PC-3 (cell line): ENCODE measurements at regions not wholly inside any gene's neighbourhood (a gene's known extent, or its start where the extent isn't known, plus 50 kb on each side); places are given as distances from the start of the nearest gene placed in this dataset.

Experiments used
- ATAC-seq: fragments of 200-7000 bp; cut with Tn5 transposase; 2 replicates; pipeline ENCODE4 v1.9.1; 2020; ENCODE audit warnings: mild to moderate bottlenecking, moderate library complexity
- BruUV-seq: library from RNA; stranded (reverse); fragments of 400-500 nt; replicated peaks from 2 replicates; lab custom pipeline; 2021; lab: Mats Ljungman, UMichigan
- CTCF ChIA-PET: fragments of 300-600 bp; sonication (Branson Sonifier 250); formaldehyde crosslinking; loops from one replicate; lab custom pipeline; 2022; ENCODE audit warnings: antibody characterized with exemption; lab: Charles Lee
- POLR2A ChIA-PET: fragments of 300-600 bp; sonication (Branson Sonifier 250); formaldehyde crosslinking; loops from one replicate; lab custom pipeline; 2022; ENCODE audit warnings: antibody characterized with exemption; ENCODE audit not compliant: unreplicated experiment; lab: Charles Lee
- DNase-seq: peaks from one replicate; pipeline ENCODE4 v3.0.0-alpha.2; 2015
- H2AFZ ChIP-seq: fragments of 300-600 bp; sonication (generic); 2 replicates; pipeline ENCODE4 v1.6.0; 2016; ENCODE audit warnings: antibody characterized with exemption, low read length
- H3F3A ChIP-seq: fragments of 300-600 bp; sonication (generic); one replicate; pipeline ENCODE4 v1.6.0; 2017; ENCODE audit warnings: antibody characterized with exemption, low read length, control low read depth, mild to moderate bottlenecking; ENCODE audit not compliant: unreplicated experiment
- H3K27ac ChIP-seq: fragments of 300-600 bp; sonication (generic); 2 replicates; pipeline ENCODE4 v1.5.1; 2016; ENCODE audit warnings: mild to moderate bottlenecking, low read length
- H3K27me3 ChIP-seq: fragments of 300-600 bp; sonication (generic); 2 replicates; pipeline ENCODE4 v1.6.1; 2016; ENCODE audit warnings: low read length, mixed read lengths
- H3K36me3 ChIP-seq: fragments of 300-600 bp; sonication (generic); 2 replicates; pipeline ENCODE4 v1.6.1; 2016; ENCODE audit warnings: low read depth, mixed run types, low read length, mixed read lengths
- H3K4me1 ChIP-seq: fragments of 300-600 bp; sonication (generic); 2 replicates; pipeline ENCODE4 v1.5.1; 2016; ENCODE audit warnings: low read length; ENCODE audit not compliant: insufficient read depth
- H3K4me2 ChIP-seq: fragments of 300-600 bp; sonication (generic); 2 replicates; pipeline ENCODE4 v1.6.0; 2016; ENCODE audit warnings: low read length
- H3K4me3 ChIP-seq: fragments of 300-600 bp; sonication (generic); 2 replicates; pipeline ENCODE4 v1.5.1; 2016; ENCODE audit warnings: mild to moderate bottlenecking, low read length, mixed read lengths
- H3K79me2 ChIP-seq: fragments of 300-600 bp; sonication (generic); 2 replicates; pipeline ENCODE4 v1.6.1; 2017; ENCODE audit warnings: low read length, mixed read lengths
- H3K9ac ChIP-seq: fragments of 300-600 bp; sonication (generic); 2 replicates; pipeline ENCODE4 v1.6.0; 2016; ENCODE audit warnings: mild to moderate bottlenecking, low read length
- H3K9me2 ChIP-seq: fragments of 300-600 bp; sonication (generic); replicated peaks from 2 replicates; pipeline ENCODE4 v1.6.1; 2016; ENCODE audit warnings: mixed run types, low read length, mixed read lengths
- H3K9me3 ChIP-seq: fragments of 300-600 bp; sonication (generic); 2 replicates; pipeline ENCODE4 v1.6.1; 2016; ENCODE audit warnings: low read length, mixed read lengths
- H4K20me1 ChIP-seq: fragments of 300-600 bp; sonication (generic); 2 replicates; pipeline ENCODE4 v1.6.1; 2016; ENCODE audit warnings: low read length, mixed read lengths
- EZH2 ChIP-seq: fragments of 300-600 bp; sonication (generic); IDR thresholded peaks from one replicate; pipeline ENCODE4 v1.6.1; 2017; ENCODE audit warnings: antibody characterized with exemption, mild to moderate bottlenecking, low read length; ENCODE audit not compliant: unreplicated experiment
- EZH2phosphoT487 ChIP-seq: fragments of 300-600 bp; sonication (generic); IDR thresholded peaks from 2 replicates; pipeline ENCODE4 v1.6.1; 2018; ENCODE audit warnings: mild to moderate bottlenecking, antibody characterized with exemption, low read length, borderline replicate concordance
- intact Hi-C: fragments of 100-400 bp; cut with micrococcal nuclease; formaldehyde crosslinking; loops from 2 replicates; pipeline ENCODE4 v1.9.0; 2023
- TF ChIP-seq, protein P1 (sequence below): fragments of 300-600 bp; sonication (generic); conservative IDR thresholded peaks from 2 replicates; pipeline ENCODE4 v1.5.1; 2017; ENCODE audit warnings: antibody characterized with exemption, low read depth, mild to moderate bottlenecking, low read length

DNA sequence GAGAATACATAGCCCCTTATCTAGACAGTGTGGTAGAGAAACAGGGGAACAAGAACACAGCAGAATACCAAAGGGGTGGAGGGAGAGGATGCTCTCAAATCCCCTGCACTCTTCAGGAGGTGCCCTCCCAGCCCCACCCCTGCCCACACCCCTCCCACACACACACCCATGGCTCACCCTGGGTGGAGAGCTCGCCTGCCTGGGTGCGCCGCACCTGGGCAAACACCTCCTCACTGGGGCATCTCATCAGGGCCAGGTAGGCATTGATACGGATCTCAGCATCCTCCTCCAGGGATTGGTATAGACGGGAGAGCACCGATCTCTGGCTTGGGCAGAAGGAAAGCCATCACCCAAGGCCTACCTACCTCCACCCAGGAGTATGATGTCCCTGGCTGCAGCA lies 95.2 kb downstream of the LITAF start:
- Histone ChIP-seq H3K79me2 (no peaks in the 10 kb centered on the region), H3K9me3 (no peaks in the 10 kb centered on the region), H3K4me3 (no peak overlapping the region), H3K27ac (no peak overlapping the region), H2AFZ (no peak overlapping the region), H3K36me3 (no peaks in the 10 kb centered on the region), H3K9me2 (no peaks in the 10 kb centered on the region), H3K9ac (no peak overlapping the region), H3F3A (no peaks in the 10 kb centered on the region), H3K4me2 (no peak overlapping the region), H4K20me1 (no peaks in the 10 kb centered on the region), H3K27me3 (no peaks in the 10 kb centered on the region), H3K4me1 (peaks cover 3% of the 10 kb centered on the region)
- TF ChIP-seq EZH2: no peak
- no peak for TF ChIP-seq EZH2phosphoT487
- TF ChIP-seq, protein P1, sequence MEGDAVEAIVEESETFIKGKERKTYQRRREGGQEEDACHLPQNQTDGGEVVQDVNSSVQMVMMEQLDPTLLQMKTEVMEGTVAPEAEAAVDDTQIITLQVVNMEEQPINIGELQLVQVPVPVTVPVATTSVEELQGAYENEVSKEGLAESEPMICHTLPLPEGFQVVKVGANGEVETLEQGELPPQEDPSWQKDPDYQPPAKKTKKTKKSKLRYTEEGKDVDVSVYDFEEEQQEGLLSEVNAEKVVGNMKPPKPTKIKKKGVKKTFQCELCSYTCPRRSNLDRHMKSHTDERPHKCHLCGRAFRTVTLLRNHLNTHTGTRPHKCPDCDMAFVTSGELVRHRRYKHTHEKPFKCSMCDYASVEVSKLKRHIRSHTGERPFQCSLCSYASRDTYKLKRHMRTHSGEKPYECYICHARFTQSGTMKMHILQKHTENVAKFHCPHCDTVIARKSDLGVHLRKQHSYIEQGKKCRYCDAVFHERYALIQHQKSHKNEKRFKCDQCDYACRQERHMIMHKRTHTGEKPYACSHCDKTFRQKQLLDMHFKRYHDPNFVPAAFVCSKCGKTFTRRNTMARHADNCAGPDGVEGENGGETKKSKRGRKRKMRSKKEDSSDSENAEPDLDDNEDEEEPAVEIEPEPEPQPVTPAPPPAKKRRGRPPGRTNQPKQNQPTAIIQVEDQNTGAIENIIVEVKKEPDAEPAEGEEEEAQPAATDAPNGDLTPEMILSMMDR: no peak
- ChIA-PET CTCF (no interaction called here), POLR2A (no interaction called here)
- ATAC-seq (no peak), DNase-seq (no peak)
- intact Hi-C loops: no loop called here
- BruUV-seq: no TSS peak

DNA sequence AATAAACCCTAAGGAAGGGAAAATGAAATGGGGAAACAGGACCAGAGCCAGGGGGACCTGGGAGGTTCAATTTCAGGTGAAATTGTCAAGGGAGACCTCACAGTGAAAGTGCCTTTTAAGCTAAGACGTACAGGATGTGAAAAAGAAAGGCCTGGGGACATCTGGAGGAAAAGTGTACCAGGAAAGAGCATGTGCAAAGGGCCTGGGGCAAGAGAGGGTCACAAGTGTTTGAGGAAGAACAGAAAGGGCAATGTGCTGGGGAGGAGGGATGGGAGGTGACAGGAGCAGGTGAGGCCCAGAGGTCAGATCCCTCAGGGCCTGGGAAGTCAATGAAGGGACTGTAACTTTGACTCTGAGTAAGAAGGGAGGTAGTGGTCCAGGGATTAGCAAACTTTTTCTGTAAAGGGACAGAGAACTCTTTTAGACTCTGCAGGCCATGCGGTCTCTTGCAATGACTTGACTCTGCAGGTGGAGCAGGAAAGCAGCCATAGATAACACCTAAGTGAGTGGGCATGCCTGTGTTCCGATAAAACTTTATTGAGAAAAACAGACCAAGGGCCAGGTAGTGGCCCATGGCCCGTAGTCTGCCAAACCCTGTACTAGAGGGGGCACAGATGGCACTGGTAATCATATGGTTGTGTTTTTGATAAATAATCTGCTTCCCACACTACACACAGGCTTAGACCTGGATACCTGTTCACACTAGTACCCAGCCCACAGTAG lies 93.8 kb downstream of the LITAF start:
- Histone ChIP-seq H4K20me1 (no peaks in the 10 kb centered on the region), H3K4me1 (peaks cover 17% of the 10 kb centered on the region), H3K9me3 (no peaks in the 10 kb centered on the region), H3K4me2 (no peak overlapping the region), H3K79me2 (no peaks in the 10 kb centered on the region), H3K9ac (no peak overlapping the region), H3K27me3 (no peaks in the 10 kb centered on the region), H3K4me3 (no peak overlapping the region), H3K36me3 (no peaks in the 10 kb centered on the region), H3F3A (no peaks in the 10 kb centered on the region), H3K9me2 (no peaks in the 10 kb centered on the region), H2AFZ (no peak overlapping the region), H3K27ac (no peak overlapping the region)
- no peak for TF ChIP-seq EZH2phosphoT487
- TF ChIP-seq, protein P1: no peak
- TF ChIP-seq EZH2: no peak
- no TSS peak for BruUV-seq
- CTCF ChIA-PET: no interaction called here
- ATAC-seq (no peak), DNase-seq (no peak)
- POLR2A ChIA-PET: no interaction called here
- intact Hi-C loops: no loop called here

DNA sequence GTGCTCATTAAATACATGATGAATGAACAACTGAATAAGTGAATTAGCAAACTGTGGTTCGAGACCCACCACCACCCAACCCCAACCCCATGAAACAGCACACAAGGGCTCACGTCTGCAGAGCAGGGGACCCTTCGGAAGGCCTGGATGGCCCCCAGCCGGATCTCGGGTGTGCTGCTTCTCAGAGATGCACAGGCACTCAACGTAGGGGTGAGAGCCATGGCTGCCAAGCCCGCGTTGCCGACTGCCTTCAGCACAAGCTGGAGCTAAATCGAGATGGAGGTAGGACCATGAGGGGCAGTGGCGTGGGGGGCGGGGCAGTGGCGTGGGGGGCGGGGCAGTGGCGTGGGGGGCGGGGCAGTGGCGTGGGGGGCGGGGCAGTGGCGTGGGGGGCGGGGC lies 93.2 kb downstream of the LITAF start:
- no peak for ATAC-seq
- H3K27ac ChIP-seq: no peak overlapping the region
- no peaks in the 10 kb centered on the region for H3K9me3 ChIP-seq
- no peak for DNase-seq
- POLR2A ChIA-PET: no interaction called here
- CTCF ChIA-PET: no interaction called here
- H3K79me2 ChIP-seq: no peaks in the 10 kb centered on the region
- no peaks in the 10 kb centered on the region for H3K36me3 ChIP-seq
- intact Hi-C loops: no loop called here
- no peak overlapping the region for H3K4me2 ChIP-seq
- no TSS peak for BruUV-seq
- H3K4me3 ChIP-seq: no peak overlapping the region
- no peaks in the 10 kb centered on the region for H4K20me1 ChIP-seq
- no peaks in the 10 kb centered on the region for H3K9me2 ChIP-seq
- no peak overlapping the region for H2AFZ ChIP-seq
- TF ChIP-seq EZH2phosphoT487: no peak
- TF ChIP-seq, protein P1: no peak
- TF ChIP-seq EZH2: no peak
- H3K4me1 ChIP-seq: peaks cover 17% of the 10 kb centered on the region
- no peak overlapping the region for H3K9ac ChIP-seq
- H3F3A ChIP-seq: no peaks in the 10 kb centered on the region
- no peaks in the 10 kb centered on the region for H3K27me3 ChIP-seq
